Gastrocnemius medialis (tissue), 4 donors: ENCODE measurements at regions not wholly inside any gene's neighbourhood (a gene's known extent, or its start where the extent isn't known, plus 50 kb on each side); places are given as distances from the start of the nearest gene placed in this dataset.

Source experiments
- ATAC-seq, 2 donors: fragments of 150-250 bp; one replicate each; pipeline ENCODE4 v1.9.1; 2016
- DNase-seq, 2 donors: peaks; one replicate each; pipeline ENCODE4 v3.0.0-alpha.2; 2019
- H3K27ac ChIP-seq, 4 donors: fragments of 200-600 bp; sonication (generic); 1 replicate in 1 of 4; 2 replicates in 3 of 4; pipeline ENCODE4 v1.5.1; 2016 to 2018; ENCODE audit warnings: mild to moderate bottlenecking in 2 of 4, moderate library complexity in 1 of 4
- H3K27me3 ChIP-seq, 3 donors: fragments of 200-600 bp; sonication (generic) in 2 of 3; 1 replicate in 1 of 3; 2 replicates in 2 of 3; pipeline versions ENCODE4 v1.5.1 to v1.6.0; 2016 to 2019; ENCODE audit warnings: mild to moderate bottlenecking in 1 of 3, moderate library complexity in 1 of 3
- H3K36me3 ChIP-seq, 2 donors: fragments of 200-600 bp; sonication (generic) in 1 of 2; one replicate each; pipeline ENCODE4 v1.5.1; 2017 to 2018
- H3K4me1 ChIP-seq, 2 donors: fragments of 200-600 bp; sonication (generic) in 1 of 2; one replicate each; pipeline ENCODE4 v1.5.1; 2016 to 2017; ENCODE audit warnings: mild to moderate bottlenecking in 2 of 2
- H3K4me3 ChIP-seq, 4 donors: fragments of 200-600 bp; sonication (generic) in 3 of 4; 1 replicate in 1 of 4; 2 replicates in 3 of 4; pipeline ENCODE4 v1.5.1; 2016 to 2019; ENCODE audit warnings: mild to moderate bottlenecking in 2 of 4
- H3K9me3 ChIP-seq, 3 donors: fragments of 200-600 bp; sonication (generic) in 2 of 3; 1 replicate in 1 of 3; 2 replicates in 2 of 3; pipeline ENCODE4 v1.5.1; 2016 to 2019
- POLR2A ChIP-seq, 2 donors: fragments of 450-650 bp; IDR thresholded peaks; one replicate each; pipeline ENCODE4 v1.6.1; 2017; ENCODE audit warnings: antibody characterized with exemption in 2 of 2, mild to moderate bottlenecking in 2 of 2, moderate library complexity in 2 of 2
- in situ Hi-C, 4 donors: fragments of 200-750 bp; cut with MboI; loops; one replicate each; pipeline versions ENCODE4 v1.15.0 to v1.8.0; 2017; ENCODE audit warnings: low sequenced_read_pairs in 4 of 4
- intact Hi-C: fragments of 100-400 bp; cut with DNase I; formaldehyde crosslinking; loops from one replicate; pipeline ENCODE4 v1.15.1; 2023; ENCODE audit warnings: low total_unique reads
- TF ChIP-seq, protein P1 (sequence below), 5 experiments: fragments of 450-650 bp in 3 of 5; fragments of 200-600 bp in 2 of 5; sonication (generic) in 2 of 5; IDR thresholded peaks in 4 of 5; conservative IDR thresholded peaks in 1 of 5; 1 replicate in 4 of 5; 2 replicates in 1 of 5; pipeline ENCODE4 v1.5.1; 2016 to 2019; ENCODE audit warnings: antibody characterized with exemption in 5 of 5, mild to moderate bottlenecking in 3 of 5, moderate library complexity in 3 of 5

DNA sequence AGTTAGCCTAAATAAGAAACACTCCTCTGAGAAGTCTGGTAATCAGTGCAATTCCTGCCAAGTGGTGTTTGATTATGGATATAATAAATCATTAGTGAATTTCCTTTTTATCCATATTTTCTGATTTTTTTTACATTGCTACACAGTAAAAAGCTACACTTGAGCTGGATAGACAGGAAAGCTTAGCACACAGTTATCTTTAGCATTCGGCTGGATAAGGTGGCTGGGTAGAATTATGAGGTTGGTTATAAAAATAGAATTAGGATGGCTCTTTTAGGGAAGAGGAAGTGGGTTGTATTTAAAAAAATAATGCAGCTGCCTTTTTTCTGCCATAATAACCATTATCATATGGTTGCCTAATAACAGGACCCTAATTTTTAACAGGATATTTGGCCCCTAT is 460.6 kb downstream of the NAF1 start:
- TF ChIP-seq POLR2A (IDR thresholded peaks at IDR 0.05): no peak
- TF ChIP-seq, protein P1, sequence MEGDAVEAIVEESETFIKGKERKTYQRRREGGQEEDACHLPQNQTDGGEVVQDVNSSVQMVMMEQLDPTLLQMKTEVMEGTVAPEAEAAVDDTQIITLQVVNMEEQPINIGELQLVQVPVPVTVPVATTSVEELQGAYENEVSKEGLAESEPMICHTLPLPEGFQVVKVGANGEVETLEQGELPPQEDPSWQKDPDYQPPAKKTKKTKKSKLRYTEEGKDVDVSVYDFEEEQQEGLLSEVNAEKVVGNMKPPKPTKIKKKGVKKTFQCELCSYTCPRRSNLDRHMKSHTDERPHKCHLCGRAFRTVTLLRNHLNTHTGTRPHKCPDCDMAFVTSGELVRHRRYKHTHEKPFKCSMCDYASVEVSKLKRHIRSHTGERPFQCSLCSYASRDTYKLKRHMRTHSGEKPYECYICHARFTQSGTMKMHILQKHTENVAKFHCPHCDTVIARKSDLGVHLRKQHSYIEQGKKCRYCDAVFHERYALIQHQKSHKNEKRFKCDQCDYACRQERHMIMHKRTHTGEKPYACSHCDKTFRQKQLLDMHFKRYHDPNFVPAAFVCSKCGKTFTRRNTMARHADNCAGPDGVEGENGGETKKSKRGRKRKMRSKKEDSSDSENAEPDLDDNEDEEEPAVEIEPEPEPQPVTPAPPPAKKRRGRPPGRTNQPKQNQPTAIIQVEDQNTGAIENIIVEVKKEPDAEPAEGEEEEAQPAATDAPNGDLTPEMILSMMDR (IDR thresholded peaks at IDR 0.05 in 4 of 5, conservative IDR thresholded peaks at IDR 0.05 in 1 of 5): no peak
- ATAC-seq (peak; percentile 74 to 79), DNase-seq (no peak)
- no peaks in the 10 kb centered on the region for H3K27me3 ChIP-seq
- in situ Hi-C loops: no loop called here
- peaks cover 14 to 16% of the 10 kb centered on the region in 2 donors for H3K4me1 ChIP-seq
- peak overlapping the region; percentile 46 to 80 (median 71) for H3K27ac ChIP-seq
- H3K4me3 ChIP-seq: peak overlapping the region in 2 of 4 donors; percentile 27 to 30
- intact Hi-C loops: no loop called here
- no peaks in the 10 kb centered on the region for H3K36me3 ChIP-seq
- H3K9me3 ChIP-seq: no peaks in the 10 kb centered on the region

DNA sequence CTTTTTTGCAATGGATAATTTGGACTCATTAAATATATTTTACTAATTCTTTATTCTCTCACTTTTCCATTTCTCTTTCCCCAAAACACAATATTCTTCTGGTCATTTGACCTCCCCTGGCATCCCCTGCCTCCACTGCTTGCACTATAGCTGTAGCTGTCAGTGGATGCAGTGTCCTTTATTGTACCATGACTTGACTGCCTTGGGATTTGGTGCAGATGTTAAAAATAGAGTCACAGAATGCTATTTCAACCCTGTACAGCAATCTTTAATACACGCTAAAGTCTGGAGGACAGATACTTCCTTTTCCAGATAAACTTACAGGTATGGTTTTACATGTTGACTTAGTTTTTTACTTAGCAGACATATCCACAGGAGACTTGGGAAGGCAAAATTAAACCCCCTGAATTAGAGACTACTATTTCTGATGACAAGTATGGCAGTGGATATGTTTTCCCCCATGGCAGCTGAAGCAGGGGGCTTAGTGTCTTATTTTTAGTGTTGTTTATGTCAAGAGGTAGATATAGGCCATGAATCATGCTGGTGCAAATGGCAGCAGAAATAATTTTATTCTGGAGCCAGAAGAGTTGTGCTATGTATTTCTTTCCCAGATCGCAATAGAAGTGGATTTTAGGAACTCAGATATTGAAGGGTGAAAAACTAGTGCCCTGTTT is 461.4 kb downstream of the NAF1 start:
- no peaks in the 10 kb centered on the region for H3K27me3 ChIP-seq
- ATAC-seq (peak; percentile 82 to 91), DNase-seq (no peak)
- TF ChIP-seq, protein P1 (IDR thresholded peaks at IDR 0.05 in 4 of 5, conservative IDR thresholded peaks at IDR 0.05 in 1 of 5): no peak
- in situ Hi-C loops: no loop called here
- intact Hi-C loops: no loop called here
- no peaks in the 10 kb centered on the region for H3K9me3 ChIP-seq
- H3K4me3 ChIP-seq: peak overlapping the region in 3 of 4 donors; percentile 1 to 30 (median 27)
- H3K27ac ChIP-seq: peak overlapping the region; percentile 46 to 80 (median 71)
- peaks cover 14 to 16% of the 10 kb centered on the region in 2 donors for H3K4me1 ChIP-seq
- no peaks in the 10 kb centered on the region for H3K36me3 ChIP-seq

DNA sequence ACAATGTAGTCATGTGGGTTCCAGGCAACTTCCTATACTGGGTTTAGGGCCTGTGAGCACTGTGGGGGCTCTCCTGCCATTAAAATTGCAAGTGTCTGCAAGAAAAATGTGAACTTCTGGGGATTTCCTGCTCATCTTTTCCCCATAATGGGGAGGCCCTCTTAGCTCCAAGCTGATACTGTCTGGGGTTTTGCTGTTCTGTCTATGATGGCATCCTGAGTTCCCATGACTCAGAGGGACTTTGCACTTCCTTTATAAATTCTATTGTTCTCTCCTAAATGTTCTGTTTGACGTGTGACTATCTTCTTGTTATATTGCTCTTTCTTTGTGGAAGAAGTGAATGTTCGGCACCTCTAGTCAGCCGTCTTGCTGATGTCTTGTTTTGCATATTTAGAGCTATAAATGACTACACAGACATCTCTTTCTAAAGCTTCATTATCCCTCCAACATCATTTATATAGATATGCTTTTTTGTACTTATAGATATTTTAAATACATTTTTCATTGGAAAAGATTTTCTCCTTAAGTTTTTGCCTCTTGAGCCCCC is 465.8 kb downstream of the NAF1 start:
- Histone ChIP-seq H3K27ac (no peak overlapping the region), H3K4me3 (no peak overlapping the region), H3K9me3 (no peaks in the 10 kb centered on the region), H3K27me3 (no peaks in the 10 kb centered on the region), H3K4me1 (peaks cover 6 to 13% of the 10 kb centered on the region in 2 donors), H3K36me3 (no peaks in the 10 kb centered on the region)
- in situ Hi-C loops: no loop called here
- TF ChIP-seq, protein P1 (IDR thresholded peaks at IDR 0.05 in 4 of 5, conservative IDR thresholded peaks at IDR 0.05 in 1 of 5): no peak
- TF ChIP-seq POLR2A (IDR thresholded peaks at IDR 0.05): no peak
- intact Hi-C loops: no loop called here
- ATAC-seq: no peak
- no peak for DNase-seq

DNA sequence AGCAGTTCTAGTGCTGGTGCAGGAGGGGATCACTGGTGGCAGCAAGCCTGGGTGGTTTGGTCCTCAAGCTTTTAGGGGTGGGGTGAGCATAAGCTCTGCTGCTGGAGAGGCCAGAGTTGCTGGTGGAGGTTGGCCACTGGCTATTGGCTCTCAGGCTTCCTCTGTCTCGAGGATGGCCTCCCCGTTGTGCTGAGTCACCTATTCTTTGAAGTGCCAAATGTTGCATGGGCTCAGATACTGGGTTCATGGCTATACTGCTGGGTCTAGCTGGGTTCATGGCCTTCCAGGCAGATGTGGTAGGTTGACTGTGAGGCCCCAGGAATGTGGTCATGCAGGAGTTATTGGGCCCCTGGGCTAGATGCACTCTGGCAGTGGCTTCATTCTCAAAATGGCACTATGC is 466.3 kb downstream of the NAF1 start:
- in situ Hi-C loops (no loop called here), intact Hi-C loops (no loop called here)
- Histone ChIP-seq H3K4me1 (peaks cover under 1 to 9% of the 10 kb centered on the region in 2 donors), H3K9me3 (no peaks in the 10 kb centered on the region), H3K4me3 (no peak overlapping the region), H3K27ac (no peak overlapping the region), H3K27me3 (no peaks in the 10 kb centered on the region), H3K36me3 (no peaks in the 10 kb centered on the region)
- no peak for TF ChIP-seq POLR2A (IDR thresholded peaks at IDR 0.05)
- TF ChIP-seq, protein P1 (IDR thresholded peaks at IDR 0.05 in 4 of 5, conservative IDR thresholded peaks at IDR 0.05 in 1 of 5): no peak
- DNase-seq (no peak), ATAC-seq (no peak)
